Erythroblast (primary cell): ENCODE measurements at regions not wholly inside any gene's neighbourhood (a gene's known extent, or its start where the extent isn't known, plus 50 kb on each side); places are given as distances from the start of the nearest gene placed in this dataset.

Experiments
- DNase-seq, 2 experiments: peaks; one replicate each; lab custom pipeline; 2025; lab: John Stamatoyannopoulos, UW
- GATA1 ChIP-seq: IDR thresholded peaks from 2 replicates; pipeline ENCODE4 v1.6.1; 2011; ENCODE audit warnings: low read depth, mild to moderate bottlenecking, control low read depth, low read length, moderate library complexity
- POLR2A ChIP-seq: IDR thresholded peaks from 2 replicates; pipeline ENCODE4 v1.6.1; 2011; ENCODE audit warnings: mild to moderate bottlenecking, low read length

- DNase-seq, result no peak
- no peak for TF ChIP-seq GATA1
- TF ChIP-seq POLR2A, result no peak
These were observed 79.1 kb upstream of the ATP2B1 start for GRCh38 chr12:89787763-89788162.

- no peak for TF ChIP-seq POLR2A
- TF ChIP-seq GATA1, result no peak
- DNase-seq, result peak in 1 of 2 experiments; percentile 5
These were observed 77.7 kb upstream of the ATP2B1 start for GRCh38 chr12:89786177-89786810.

GRCh38 chr12:89783359-89784060 is 74.9 kb upstream of the ATP2B1 start:
- TF ChIP-seq POLR2A, result no peak
- no peak for TF ChIP-seq GATA1
- DNase-seq, result no peak

- TF ChIP-seq GATA1, result no peak
- no peak for TF ChIP-seq POLR2A
- DNase-seq, result no peak
These were observed 74.2 kb upstream of the ATP2B1 start for GRCh38 chr12:89782807-89783206.

GRCh38 chr12:89781946-89782550 is 73.4 kb upstream of the ATP2B1 start:
- TF ChIP-seq GATA1 (no peak), POLR2A (no peak)
- DNase-seq, result no peak

GRCh38 chr12:89781156-89781555 is 72.5 kb upstream of the ATP2B1 start:
- TF ChIP-seq GATA1 (no peak), POLR2A (no peak)

GRCh38 chr12:89779090-89779489 is 70.5 kb upstream of the ATP2B1 start:
- DNase-seq, result no peak

More at GRCh38 chr12:89781156-89781555, 72.5 kb upstream of the ATP2B1 start:
- no peak for DNase-seq

GRCh38 chr12:89777733-89778379 is 69.2 kb upstream of the ATP2B1 start:
- TF ChIP-seq POLR2A (no peak), GATA1 (no peak)
- DNase-seq, result no peak

More at GRCh38 chr12:89779090-89779489, 70.5 kb upstream of the ATP2B1 start:
- TF ChIP-seq POLR2A (no peak), GATA1 (no peak)

- DNase-seq, result no peak
- no peak for TF ChIP-seq GATA1
- no peak for TF ChIP-seq POLR2A
These were observed 67.3 kb upstream of the ATP2B1 start for GRCh38 chr12:89775986-89776365.

GRCh38 chr12:89775063-89775985 is 66.7 kb upstream of the ATP2B1 start:
- TF ChIP-seq POLR2A, result no peak
- TF ChIP-seq GATA1, result no peak

GRCh38 chr12:89774645-89775044 is 66.0 kb upstream of the ATP2B1 start:
- TF ChIP-seq POLR2A (no peak), GATA1 (no peak)
- DNase-seq, result no peak

More at GRCh38 chr12:89775063-89775985, 66.7 kb upstream of the ATP2B1 start:
- no peak for DNase-seq

- no peak for TF ChIP-seq POLR2A
- no peak for TF ChIP-seq GATA1
- no peak for DNase-seq
These were observed 61.8 kb upstream of the ATP2B1 start for GRCh38 chr12:89770391-89770790.

GRCh38 chr12:89769483-89769818 is 60.8 kb upstream of the ATP2B1 start:
- DNase-seq, result peak in 1 of 2 experiments; percentile 16
- no peak for TF ChIP-seq POLR2A
- TF ChIP-seq GATA1, result no peak
